GM23338 (cell line): ENCODE measurements at regions not wholly inside any gene's neighbourhood (a gene's known extent, or its start where the extent isn't known, plus 50 kb on each side); places are given as distances from the start of the nearest gene placed in this dataset.

Experiments used
- ATAC-seq: fragments of 200-7000 bp; cut with Tn5 transposase; 3 replicates; pipeline ENCODE4 v1.9.1; 2020
- DNase-seq: peaks from one replicate; pipeline ENCODE4 v3.0.0-alpha.2; 2015; ENCODE audit warnings: low spot score
- H2AFZ ChIP-seq: fragments of 200-600 bp; sonication (generic); 2 replicates; pipeline ENCODE4 v1.8.0; 2016; ENCODE audit warnings: antibody characterized with exemption, mild to moderate bottlenecking, moderate library complexity
- H3F3A ChIP-seq: fragments of 200-600 bp; sonication (generic); replicated peaks from 2 replicates; pipeline ENCODE4 v1.8.0; 2017; ENCODE audit warnings: antibody characterized with exemption, mixed run types, low read depth
- H3K27ac ChIP-seq: fragments of 200-600 bp; sonication (generic); 2 replicates; pipeline ENCODE4 v1.6.1; 2016; ENCODE audit warnings: low read depth
- H3K27me3 ChIP-seq: fragments of 200-600 bp; sonication (generic); 2 replicates; pipeline ENCODE4 v1.8.0; 2016; ENCODE audit warnings: mild to moderate bottlenecking, mixed run types, moderate library complexity; ENCODE audit not compliant: insufficient read depth
- H3K36me3 ChIP-seq: fragments of 200-600 bp; sonication (generic); 2 replicates; pipeline ENCODE4 v1.8.0; 2016; ENCODE audit warnings: mild to moderate bottlenecking; ENCODE audit not compliant: insufficient read depth
- H3K4me1 ChIP-seq: fragments of 200-600 bp; sonication (generic); 2 replicates; pipeline ENCODE4 v1.8.0; 2016; ENCODE audit warnings: mild to moderate bottlenecking, moderate library complexity; ENCODE audit not compliant: insufficient read depth
- H3K4me2 ChIP-seq: fragments of 200-600 bp; sonication (generic); 2 replicates; pipeline ENCODE4 v1.7.1; 2017; ENCODE audit warnings: mixed run types
- H3K4me3 ChIP-seq: fragments of 200-600 bp; sonication (generic); 2 replicates; pipeline ENCODE4 v1.6.1; 2016; ENCODE audit warnings: mixed run types
- H3K79me2 ChIP-seq: fragments of 200-600 bp; sonication (generic); replicated peaks from 2 replicates; pipeline ENCODE4 v1.8.0; 2017; ENCODE audit warnings: mild to moderate bottlenecking; ENCODE audit not compliant: insufficient read depth
- H3K9me2 ChIP-seq: fragments of 200-600 bp; sonication (generic); 2 replicates; pipeline ENCODE4 v1.8.0; 2017; ENCODE audit not compliant: insufficient read depth
- H4K20me1 ChIP-seq: fragments of 200-600 bp; sonication (generic); replicated peaks from 2 replicates; pipeline ENCODE4 v1.8.0; 2017; ENCODE audit warnings: mild to moderate bottlenecking; ENCODE audit not compliant: insufficient read depth
- H3K27ac Mint-ChIP-seq: 2 replicates; pipeline ENCODE4 v1.8.0; 2020; ENCODE audit warnings: inconsistent platforms, mild to moderate bottlenecking, moderate library complexity, mixed read lengths
- H3K27me3 Mint-ChIP-seq: 3 replicates; pipeline ENCODE4 v1.8.0; 2022; ENCODE audit warnings: low read depth, mild to moderate bottlenecking, moderate library complexity, mixed read lengths, inconsistent platforms; ENCODE audit not compliant: insufficient read depth, poor library complexity
- H3K36me3 Mint-ChIP-seq: 3 replicates; pipeline ENCODE4 v1.8.0; 2021; ENCODE audit warnings: low read depth, mild to moderate bottlenecking, inconsistent platforms, moderate library complexity, mixed read lengths
- H3K4me1 Mint-ChIP-seq: 3 replicates; pipeline ENCODE4 v1.8.0; 2020; ENCODE audit warnings: mild to moderate bottlenecking, inconsistent platforms, mixed read lengths
- H3K4me3 Mint-ChIP-seq: 3 replicates; pipeline ENCODE4 v1.8.0; 2021; ENCODE audit warnings: moderate library complexity, mild to moderate bottlenecking, inconsistent platforms, mixed read lengths
- H3K9me3 Mint-ChIP-seq: 3 replicates; pipeline ENCODE4 v1.8.0; 2020; ENCODE audit warnings: moderate library complexity, mild to moderate bottlenecking, inconsistent platforms, mixed read lengths
- CREB1 ChIP-seq: fragments of 250-450 bp; sonication (Bioruptor Pico); IDR thresholded peaks from 2 replicates; pipeline ENCODE4 v1.5.0; 2020; ENCODE audit warnings: low read depth, mild to moderate bottlenecking, moderate library complexity
- CTCF ChIP-seq, 2 experiments: fragments of 200-600 bp in 1 of 2; sonication (generic) in 1 of 2; conservative IDR thresholded peaks; 2 replicates each; pipeline versions ENCODE4 v1.5.1 to v1.6.1; 2016 to 2017; ENCODE audit warnings: antibody characterized with exemption in 2 of 2, low read depth in 2 of 2, mild to moderate bottlenecking in 2 of 2, moderate library complexity in 1 of 2
- ETS1 ChIP-seq: IDR thresholded peaks from 2 replicates; pipeline ENCODE4 v1.6.1; 2016; ENCODE audit warnings: antibody characterized with exemption
- EZH2 ChIP-seq: fragments of 200-600 bp; sonication (generic); IDR thresholded peaks from one replicate; pipeline ENCODE4 v1.8.0; 2017; ENCODE audit warnings: antibody characterized with exemption, mild to moderate bottlenecking, low read depth; ENCODE audit not compliant: unreplicated experiment
- EZH2phosphoT487 ChIP-seq: fragments of 200-600 bp; sonication (generic); IDR thresholded peaks from one replicate; pipeline ENCODE4 v1.8.1; 2018; ENCODE audit warnings: antibody characterized with exemption; ENCODE audit not compliant: unreplicated experiment
- JUNB ChIP-seq: IDR thresholded peaks from one replicate; pipeline ENCODE4 v1.6.1; 2016; ENCODE audit warnings: antibody characterized with exemption; ENCODE audit not compliant: unreplicated experiment
- NANOG ChIP-seq: IDR thresholded peaks from 2 replicates; pipeline ENCODE4 v1.6.1; 2016; ENCODE audit warnings: antibody characterized with exemption, borderline replicate concordance
- POLR2AphosphoS5 ChIP-seq: IDR thresholded peaks from 2 replicates; pipeline ENCODE4 v1.6.1; 2016; ENCODE audit warnings: antibody characterized with exemption, low read depth
- REST ChIP-seq: IDR thresholded peaks from one replicate; pipeline ENCODE4 v1.6.1; 2018; ENCODE audit warnings: antibody characterized with exemption; ENCODE audit not compliant: unreplicated experiment
- STAT1 ChIP-seq: IDR thresholded peaks from one replicate; pipeline ENCODE4 v1.6.1; 2016; ENCODE audit warnings: antibody characterized with exemption; ENCODE audit not compliant: unreplicated experiment
- ZNF114 ChIP-seq: fragments of 250-450 bp; sonication (Bioruptor Pico); IDR thresholded peaks from 2 replicates; pipeline ENCODE4 v1.5.0; 2020; ENCODE audit warnings: mild to moderate bottlenecking, moderate library complexity
- ZNF331 ChIP-seq: fragments of 250-450 bp; sonication (Bioruptor Pico); IDR thresholded peaks from 2 replicates; pipeline ENCODE4 v1.5.0; 2020; ENCODE audit warnings: low read depth, mild to moderate bottlenecking, moderate library complexity
- ZNF462 ChIP-seq: fragments of 250-450 bp; sonication (Bioruptor Pico); IDR thresholded peaks from 2 replicates; pipeline ENCODE4 v1.5.0; 2020; ENCODE audit warnings: mild to moderate bottlenecking, moderate library complexity

- Histone ChIP-seq H2AFZ (no peak overlapping the region), H3F3A (no peaks in the 10 kb centered on the region), H3K27me3 (no peaks in the 10 kb centered on the region), H3K4me2 (no peak overlapping the region), H3K4me3 (no peak overlapping the region), H3K9me2 (0 out of 2 replicates have a peak, but pooled peaks cover 6% of the 10 kb centered on the region), H3K27ac (no peak overlapping the region), H3K4me1 (peaks cover 33% of the 10 kb centered on the region), H3K79me2 (no peaks in the 10 kb centered on the region), H3K36me3 (no peaks in the 10 kb centered on the region), H4K20me1 (no peaks in the 10 kb centered on the region)
- no peak overlapping the region for H3K27ac Mint-ChIP-seq
- TF ChIP-seq JUNB (no peak), CREB1 (CRISPR knock-in tag) (no peak), CTCF (conservative IDR thresholded peaks at IDR 0.05; ENCODE audit: low read depth in 2 of 2) (no peak), REST (no peak), STAT1 (no peak), EZH2phosphoT487 (no peak), ZNF462 (no peak), POLR2AphosphoS5 (no peak), EZH2 (no peak), ZNF114 (CRISPR knock-in tag) (no peak), ETS1 (no peak), NANOG (no peak), ZNF331 (CRISPR knock-in tag) (no peak)
- no peaks in the 10 kb centered on the region for H3K36me3 Mint-ChIP-seq
- H3K9me3 Mint-ChIP-seq = no peaks in the 10 kb centered on the region
- ATAC-seq (no peak), DNase-seq (no peak)
- H3K4me3 Mint-ChIP-seq = no peak overlapping the region
- no peaks in the 10 kb centered on the region for H3K27me3 Mint-ChIP-seq
- peaks cover 27% of the 10 kb centered on the region for H3K4me1 Mint-ChIP-seq
Measured at GRCh38 chr4:181967401-181967800, 275.8 kb upstream of the TENM3 start.
